GM19467 (cell line): ENCODE measurements at regions not wholly inside any gene's neighbourhood (a gene's known extent, or its start where the extent isn't known, plus 50 kb on each side); places are given as distances from the start of the nearest gene placed in this dataset.

Experiments
- ATAC-seq: cut with Tn5 transposase; IDR thresholded peaks from one replicate; pipeline ENCODE4 v1.9.1; 2021; ENCODE audit warnings: mild to moderate bottlenecking, moderate library complexity; ENCODE audit not compliant: unreplicated experiment

DNA sequence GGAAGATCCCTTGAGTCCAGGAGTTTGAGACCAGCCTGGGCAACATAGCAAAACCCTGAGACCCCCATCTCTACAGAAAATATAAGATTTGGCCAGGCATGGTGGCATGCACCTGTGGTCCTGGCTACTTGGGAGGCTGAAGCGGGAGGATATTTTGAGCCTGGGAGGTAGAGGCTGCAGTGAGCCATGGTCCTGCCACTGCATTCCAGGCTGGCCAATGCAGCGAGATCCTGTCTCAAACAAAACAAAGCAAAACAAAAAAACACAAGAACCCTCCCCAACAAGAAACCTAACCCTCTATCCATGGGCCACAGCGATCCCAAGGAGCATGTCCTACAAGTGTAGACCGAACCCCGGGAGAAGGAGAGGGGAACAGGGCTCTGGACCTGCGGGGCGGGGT lies 133.3 kb downstream of the MGAT5B start:
- ATAC-seq: no peak

DNA sequence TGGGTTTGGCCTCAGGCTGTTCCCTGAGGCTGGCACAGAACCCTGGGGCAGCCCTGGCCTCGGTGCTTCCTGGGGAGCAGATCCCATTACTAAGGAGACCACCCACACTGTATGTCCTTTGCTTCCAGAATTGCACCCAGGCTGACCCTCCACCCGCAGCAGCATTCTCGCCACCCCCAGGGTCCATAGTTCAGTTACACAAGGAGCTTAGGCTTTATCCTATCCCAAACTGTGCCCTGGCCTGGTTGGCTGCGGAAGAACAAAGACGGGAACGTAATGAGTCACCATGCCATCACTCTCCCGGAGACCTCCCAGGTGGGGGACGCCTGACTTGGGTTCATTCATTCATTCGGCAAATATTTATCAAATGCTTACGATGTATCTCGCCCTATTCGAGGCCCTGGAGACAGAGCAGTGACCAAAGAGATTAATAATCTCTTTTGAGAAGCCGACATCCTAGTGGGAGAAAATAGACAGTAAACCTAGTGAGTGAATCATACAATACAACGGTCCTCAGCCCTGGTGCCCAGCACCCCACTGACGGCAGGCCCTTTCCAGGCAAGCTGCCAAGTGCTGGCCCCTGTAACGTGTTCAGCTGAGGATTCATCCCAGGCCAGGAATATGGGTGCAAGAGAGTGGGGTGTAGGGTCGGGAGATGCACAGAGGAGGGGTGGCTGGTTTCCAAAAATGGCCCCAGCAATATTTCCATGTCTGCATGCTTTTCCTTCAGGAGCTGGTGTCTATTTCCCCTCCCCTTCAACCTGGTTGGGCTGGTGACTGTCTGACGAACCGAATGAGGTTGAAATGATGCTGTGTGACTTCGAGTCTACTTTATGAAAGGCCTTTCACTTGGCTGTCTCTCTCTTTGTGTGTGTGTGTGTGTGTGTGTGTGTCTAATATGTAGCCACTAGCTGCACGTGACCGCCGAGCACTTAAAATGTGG lies 134.2 kb downstream of the MGAT5B start:
- ATAC-seq: no peak

DNA sequence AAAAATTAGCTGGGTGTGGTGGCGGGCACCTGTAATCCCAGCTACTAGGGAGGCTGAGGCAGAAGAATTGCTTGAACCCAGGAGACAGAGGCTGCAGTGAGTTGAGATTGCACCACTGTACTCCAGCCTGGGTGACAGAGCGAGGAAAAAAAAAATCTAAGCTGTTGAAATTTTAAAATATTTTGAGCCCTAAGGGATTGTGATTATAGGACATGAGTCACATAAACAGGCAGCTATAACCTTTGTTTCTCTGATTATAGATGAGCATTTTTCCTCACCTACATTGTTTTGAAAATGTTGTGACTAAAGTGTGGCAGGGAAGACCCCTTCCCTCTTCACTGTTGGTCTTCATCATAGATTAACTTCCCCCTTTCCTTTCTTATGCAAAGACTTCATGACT lies 135.5 kb downstream of the MGAT5B start:
- no peak for ATAC-seq

DNA sequence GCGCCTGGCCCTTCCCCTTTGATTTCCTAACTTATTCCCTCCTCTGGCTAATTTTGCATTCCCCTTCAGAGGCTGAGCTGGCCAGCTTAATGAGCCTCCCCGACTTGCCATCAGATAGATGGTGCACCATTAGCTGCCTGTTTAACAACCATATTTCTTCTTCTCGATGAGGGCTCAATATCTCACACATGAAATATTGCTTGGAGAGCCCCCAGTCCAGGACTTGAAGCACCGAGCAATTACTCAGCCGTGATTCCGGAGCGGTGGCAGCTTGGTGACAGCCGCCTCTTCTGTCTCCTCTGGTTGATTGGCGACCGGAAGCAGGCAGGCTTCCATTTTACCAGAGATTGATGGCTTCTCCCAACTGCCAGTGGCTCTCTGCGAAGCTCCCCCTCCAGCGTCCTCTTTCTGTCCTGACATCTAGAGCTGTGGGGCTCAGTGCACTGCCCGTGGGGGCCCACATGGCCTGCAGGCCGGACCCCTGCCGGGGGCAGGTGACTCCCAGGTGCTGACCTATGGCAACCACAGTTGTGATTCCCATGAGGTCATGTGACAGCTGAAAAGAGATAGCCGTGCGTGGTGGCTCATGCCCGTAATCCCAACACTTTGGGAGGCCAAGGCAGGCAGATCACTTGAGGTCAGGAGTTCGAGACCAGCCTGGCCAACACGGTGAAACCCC lies 133.7 kb upstream of the SEC14L1 start:
- ATAC-seq: no peak

DNA sequence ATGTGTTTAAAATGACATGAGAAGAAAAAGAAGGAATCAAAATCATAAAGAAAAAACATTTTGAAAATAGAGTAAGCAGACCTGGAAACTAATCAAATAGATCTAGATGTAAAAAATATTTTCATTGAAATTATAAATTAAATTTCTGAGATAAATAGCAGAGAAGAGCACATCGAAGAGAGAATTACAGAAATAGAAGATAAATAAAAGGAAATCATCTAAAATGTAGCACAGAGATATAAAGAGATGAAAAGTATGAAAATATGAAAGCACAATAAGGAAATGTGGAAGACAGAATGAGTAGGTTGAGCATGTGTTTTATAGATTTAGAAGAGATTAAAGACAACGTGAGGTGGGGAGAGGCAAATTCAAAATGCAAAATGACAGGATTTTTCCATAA lies 130.9 kb upstream of the SEC14L1 start:
- ATAC-seq: no peak

DNA sequence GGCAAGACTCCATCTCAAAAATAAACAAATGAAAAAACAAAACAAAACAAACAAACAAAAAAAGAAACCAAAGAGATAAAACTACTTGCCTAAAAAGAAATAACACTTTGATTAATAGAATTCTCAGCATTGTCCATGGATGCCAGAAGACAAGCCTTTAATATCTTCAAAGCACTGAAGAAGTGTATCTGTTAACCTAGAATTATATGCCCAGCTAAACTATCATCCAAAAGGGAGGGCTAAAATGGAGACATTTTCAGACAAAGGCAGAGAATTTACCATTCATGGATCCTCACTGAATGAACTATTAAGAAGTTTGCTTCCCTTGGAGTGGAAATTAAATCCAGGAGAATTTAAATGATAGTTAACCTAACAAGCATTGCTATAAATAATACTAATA lies 130.1 kb upstream of the SEC14L1 start:
- ATAC-seq: no peak

DNA sequence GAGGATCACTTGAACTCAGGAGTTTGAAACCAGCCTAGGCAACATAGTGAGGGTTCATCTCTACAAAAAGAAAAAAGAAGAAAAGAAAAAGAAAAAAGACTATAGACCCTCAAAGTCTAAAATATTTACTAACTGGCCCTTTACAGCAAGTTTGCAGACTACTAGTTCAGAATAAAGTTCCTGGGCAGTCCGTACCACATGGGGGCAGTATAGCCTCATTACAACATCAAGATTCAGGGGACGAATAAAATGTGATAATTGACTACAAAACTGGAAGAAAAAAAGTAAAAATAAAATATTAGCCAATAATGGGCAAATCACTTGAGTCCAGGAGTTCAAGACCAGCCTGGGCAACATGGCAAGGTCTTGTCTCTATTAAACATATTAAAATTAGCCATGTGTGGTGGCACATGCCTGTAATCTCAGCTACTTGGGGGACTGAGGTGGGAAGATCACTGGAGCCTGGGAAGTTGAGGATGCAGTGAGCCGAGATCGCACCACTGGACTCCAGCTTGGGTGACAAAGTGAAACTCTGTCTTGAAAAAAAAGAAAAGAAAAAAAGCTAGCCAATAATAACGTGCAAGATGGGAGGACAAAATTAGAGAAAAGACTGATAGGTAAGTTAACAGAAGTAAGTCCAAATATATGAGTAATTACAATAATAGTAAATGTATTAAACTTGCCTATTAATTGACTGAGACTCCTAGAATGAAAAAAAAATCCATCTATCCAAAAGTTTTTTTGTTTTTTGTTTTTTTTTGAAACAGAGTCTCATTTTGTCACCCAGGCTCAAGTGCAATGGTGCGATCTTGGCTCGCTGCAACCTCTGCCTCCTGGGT lies 129.4 kb upstream of the SEC14L1 start:
- ATAC-seq: no peak

DNA sequence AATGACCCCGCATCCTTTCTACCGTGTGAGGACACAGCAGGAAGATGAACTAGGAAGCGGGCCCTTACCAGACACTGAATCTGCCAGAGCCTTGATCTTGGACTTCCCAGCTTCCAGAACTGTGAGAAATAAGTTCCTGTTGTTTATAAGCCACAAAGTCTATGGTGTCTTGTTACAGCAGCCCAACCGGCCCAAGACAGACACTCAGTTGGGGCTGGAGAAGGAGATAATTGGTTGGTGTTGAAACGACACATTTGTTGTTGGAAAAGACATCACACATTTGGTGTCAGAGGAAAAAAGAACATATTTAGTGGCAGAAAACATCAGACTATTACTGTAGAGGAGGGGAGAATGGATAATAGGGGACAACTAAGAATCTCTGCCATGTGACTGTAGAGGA lies 122.3 kb upstream of the SEC14L1 start:
- no peak for ATAC-seq

DNA sequence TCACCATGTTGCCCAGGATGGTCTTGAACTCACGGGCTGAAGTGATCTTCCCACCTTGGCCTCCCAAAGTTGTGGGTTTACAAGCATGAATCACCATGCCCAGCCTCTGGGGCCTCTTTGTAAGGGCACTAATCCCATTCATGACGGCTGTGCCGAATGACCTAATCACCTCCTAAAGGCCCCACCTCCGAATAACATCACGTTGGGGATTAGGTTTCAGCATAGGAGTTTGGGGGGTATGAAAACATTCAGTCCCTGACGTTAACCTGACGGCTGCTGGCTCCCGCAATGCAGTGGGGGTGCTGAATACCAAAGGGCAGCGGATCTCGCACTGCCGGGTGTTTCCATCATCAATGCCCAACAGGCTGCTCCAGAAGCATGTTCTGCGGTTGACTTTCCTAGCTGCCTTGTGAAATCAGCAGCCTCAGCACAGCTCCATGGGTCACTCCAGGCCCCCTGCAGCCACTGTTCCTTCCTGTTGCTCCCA lies 120.8 kb upstream of the SEC14L1 start:
- no peak for ATAC-seq

DNA sequence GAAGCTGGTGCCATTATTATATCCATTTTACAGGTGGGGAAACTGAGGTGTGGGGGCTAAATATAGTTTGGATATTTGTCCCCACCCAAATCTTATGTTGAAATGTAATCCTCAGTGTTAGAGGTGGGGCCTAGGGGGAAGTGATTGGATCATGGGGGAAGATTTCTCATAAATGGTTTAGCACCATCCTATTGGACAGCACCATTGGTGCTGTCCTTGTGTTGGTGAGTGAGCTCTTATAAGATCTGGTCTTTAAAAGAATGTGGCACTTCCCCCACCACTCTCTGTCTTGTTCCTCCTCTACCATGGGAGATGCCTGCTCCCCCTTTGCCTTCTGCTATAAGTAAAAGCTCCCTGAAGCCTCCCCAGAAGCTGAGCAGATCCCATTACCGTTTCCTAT lies 119.8 kb upstream of the SEC14L1 start:
- no peak for ATAC-seq

DNA sequence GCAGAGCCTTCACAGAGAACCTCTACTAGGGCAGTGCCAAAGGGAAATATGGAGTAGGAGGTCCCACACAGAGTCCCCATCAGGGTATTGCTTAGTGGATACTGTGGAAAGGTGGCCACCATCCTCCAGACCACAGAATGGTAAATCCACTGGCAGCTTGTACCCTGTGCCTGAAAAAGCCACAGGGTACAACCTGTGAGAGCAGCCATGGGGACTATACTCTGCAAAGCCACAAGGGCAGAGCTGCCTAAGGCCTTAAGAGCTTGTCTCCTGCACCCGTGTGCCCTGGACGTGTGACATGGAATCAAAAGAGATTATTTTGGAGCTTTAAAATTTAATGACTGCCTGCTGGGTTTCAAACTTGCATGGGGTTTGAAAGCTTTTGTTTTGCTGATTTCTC lies 118.0 kb upstream of the SEC14L1 start:
- ATAC-seq: no peak

DNA sequence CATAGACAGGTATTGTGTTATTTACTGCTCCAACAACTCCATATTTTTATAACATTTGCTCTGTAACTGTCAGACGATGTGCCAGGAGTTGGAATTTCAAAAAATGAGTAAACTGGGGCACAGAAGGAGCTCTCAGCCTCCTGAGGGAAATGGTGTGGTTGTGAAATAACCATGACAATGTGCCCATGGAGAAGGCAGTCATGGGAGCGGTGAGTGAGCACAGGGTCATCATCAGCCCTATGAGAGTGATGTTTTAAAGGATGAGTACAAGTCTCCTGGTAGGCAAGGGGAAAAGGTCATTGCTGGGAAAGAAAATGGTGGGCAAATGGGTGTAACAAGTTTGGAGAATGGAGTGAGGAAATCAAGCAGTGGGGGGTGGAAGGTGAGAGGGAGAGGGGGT lies 115.0 kb upstream of the SEC14L1 start:
- no peak for ATAC-seq

DNA sequence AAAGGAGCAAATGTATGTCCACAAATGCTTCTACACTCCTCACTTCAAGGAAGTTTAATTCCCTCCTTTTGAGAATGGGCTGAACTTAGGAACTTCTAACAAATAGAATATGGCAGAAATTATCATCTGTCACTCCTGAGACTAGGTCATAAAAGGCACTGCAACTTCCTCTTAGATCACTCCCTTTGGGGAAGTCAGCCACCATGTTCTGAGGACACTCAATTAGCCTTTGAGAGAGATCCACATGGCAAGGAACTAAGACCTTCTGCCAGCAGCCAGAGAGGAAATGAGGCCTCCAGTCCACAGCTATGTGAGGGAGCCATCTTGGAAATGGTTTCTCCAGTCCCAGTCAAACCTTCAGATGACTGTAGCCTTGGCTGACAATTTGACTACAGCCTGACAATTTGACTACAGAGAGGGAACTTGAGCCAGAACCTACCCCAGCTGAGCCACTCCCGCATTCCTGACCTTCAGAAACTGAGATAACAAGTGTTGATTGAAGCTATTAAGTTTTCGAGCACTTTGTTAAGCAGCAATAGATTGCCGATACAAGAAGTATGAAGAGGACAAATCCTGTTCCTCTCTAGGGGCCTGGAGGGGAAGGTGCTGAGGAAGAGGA lies 113.4 kb upstream of the SEC14L1 start:
- ATAC-seq: no peak

DNA sequence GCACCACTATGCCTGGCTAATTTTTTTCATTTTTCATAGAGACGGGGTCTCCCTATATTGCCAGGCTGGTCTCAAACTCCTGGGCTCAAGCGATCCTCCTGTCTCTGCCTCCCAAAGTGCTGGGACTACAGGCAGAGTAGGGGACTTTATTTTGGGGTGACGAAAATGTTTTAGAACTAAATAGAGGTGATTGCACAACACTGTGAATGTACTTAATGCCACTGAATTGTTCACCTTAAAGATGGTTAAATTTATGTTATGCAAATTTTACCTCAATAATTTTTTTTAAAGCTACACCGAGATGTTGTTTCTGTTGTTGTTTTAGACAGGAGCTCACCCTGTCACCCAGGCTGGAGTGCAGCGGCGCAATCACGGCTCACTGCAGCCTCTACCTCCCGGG lies 111.9 kb upstream of the SEC14L1 start:
- ATAC-seq: no peak

DNA sequence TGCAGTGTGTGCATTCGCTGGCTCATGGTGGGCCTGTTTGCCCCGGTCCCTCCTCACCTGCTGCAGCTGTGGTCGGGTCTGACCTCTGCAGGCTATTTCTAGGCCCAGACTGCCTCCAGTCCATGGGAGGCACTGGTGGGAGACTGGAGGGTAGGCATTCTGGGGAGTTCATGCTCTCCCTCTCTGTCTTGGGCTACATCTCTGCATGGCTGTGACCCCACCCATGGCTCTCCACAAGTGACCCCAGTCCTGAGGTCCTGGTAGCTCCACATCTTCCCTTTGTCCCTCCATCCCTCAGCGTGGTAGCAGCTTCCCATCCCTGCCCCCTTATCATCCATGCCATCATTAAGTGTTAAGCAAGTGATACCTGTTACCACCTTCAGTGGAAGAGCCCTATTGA lies 107.8 kb upstream of the SEC14L1 start:
- ATAC-seq: no peak

DNA sequence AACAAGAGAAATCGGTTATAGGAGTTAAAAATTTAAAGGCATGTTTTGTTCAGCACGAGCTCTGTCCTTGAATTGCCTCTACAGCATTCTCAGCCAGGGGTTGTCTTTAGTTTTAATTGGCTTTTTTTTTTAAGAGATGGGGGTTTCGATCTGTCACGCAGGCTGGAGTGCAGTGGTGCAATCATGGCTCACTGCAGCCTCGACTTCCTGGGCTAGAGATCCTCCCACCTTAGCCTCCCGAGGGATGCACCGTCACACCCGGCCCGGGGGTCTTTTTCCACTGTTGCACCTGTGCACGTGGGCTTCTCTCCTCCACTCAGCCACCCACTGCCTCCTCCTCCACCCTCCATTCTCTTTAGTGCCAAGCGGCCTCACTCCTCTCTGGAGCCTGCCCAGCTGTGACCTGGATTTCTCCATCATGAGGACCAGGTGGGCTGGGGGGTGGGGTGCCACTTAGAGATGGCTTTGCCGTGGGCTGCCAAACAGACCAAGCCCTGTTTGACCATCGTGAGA lies 106.8 kb upstream of the SEC14L1 start:
- no peak for ATAC-seq

DNA sequence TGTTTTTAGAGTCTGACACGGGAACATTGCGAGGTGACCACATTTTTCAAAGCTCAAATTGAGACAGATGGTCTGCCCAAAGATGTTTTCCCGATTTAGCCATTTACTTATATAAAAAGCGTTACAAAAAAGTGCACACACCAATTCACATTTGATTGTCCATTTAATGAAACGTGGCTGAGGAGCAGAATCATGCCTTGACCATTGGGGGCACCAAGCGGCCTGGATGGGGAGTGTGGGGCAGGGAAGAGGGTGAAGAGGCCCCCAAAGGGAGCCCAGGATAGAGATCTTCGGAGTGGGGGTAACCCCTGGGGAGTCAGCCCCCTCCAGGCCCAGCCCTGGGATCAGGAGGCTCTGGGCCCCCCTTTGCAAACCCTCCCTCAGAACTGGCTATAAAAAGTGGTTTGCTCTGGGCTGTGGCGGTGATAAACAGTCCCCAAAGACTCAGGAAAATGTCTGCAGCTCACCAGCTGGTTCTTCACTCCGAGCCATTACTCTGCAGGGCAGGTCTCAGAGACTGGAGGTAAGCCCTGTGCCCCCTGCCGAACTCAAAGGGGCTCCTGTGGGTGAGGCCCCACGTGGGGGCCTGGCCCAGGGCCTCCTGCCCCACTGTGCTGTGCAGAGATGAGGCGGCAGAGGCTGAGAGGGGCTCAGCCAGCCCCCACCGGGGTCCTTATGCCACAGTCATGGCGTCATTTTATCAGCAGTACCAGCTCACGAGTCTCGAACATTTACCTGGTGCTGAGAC lies 105.9 kb upstream of the SEC14L1 start:
- no peak for ATAC-seq

DNA sequence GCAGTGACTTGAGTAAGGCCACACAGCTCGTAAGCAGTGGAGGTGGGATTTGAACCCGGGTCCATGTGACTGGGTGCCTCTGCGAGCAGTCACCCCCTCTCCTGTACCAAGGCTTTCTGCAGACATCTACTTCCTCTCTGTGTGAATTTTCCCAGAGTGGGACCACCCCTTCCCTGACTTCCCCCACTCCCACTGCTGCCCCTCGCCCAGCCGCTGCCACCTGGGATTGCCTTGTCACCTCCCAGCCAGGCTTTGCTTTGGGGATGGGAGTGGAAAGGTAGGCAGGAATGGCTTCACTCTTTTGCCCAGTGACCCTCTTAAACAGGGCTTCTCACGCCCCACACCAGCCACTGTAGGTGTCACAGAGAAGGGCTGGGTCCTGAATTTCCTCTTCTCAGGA lies 105.2 kb upstream of the SEC14L1 start:
- ATAC-seq: no peak

DNA sequence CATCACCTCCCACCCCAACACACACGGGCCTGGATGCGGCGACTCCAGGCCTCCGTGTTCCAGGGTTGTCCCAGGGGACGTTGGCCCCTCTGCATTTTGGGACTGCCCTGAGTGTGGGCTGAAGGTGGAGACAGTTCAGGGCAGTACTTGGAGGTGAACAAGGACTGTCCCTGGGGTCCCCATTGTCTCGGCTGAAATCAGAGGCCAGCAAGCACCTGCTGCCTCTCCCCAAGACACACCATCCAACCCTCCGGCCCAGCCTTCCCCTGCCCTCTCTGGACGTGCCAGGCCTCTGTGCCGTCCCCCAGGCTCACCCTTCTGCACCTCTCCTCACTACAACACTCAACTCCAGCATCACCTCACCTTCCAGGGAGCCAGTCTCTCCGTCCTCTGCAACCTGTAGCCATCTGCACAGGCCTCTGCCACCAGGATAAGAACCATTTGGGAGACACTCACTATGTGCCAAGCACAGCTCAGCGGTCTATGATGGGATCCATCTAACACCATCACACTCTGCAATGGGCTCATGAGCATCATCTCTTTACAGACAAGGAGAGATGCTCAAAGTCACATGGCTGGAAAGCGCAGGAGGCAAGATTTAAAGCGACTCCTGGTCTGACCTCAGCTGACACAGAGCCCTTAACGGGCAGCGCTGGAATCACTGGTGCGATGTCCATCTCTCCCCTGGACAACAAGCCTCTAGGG lies 104.5 kb upstream of the SEC14L1 start:
- ATAC-seq: no peak
